ENCODE measurements at regions not wholly inside any gene's neighbourhood (a gene's known extent, or its start where the extent isn't known, plus 50 kb on each side); places are given as distances from the start of the nearest gene placed in this dataset.

DNA sequence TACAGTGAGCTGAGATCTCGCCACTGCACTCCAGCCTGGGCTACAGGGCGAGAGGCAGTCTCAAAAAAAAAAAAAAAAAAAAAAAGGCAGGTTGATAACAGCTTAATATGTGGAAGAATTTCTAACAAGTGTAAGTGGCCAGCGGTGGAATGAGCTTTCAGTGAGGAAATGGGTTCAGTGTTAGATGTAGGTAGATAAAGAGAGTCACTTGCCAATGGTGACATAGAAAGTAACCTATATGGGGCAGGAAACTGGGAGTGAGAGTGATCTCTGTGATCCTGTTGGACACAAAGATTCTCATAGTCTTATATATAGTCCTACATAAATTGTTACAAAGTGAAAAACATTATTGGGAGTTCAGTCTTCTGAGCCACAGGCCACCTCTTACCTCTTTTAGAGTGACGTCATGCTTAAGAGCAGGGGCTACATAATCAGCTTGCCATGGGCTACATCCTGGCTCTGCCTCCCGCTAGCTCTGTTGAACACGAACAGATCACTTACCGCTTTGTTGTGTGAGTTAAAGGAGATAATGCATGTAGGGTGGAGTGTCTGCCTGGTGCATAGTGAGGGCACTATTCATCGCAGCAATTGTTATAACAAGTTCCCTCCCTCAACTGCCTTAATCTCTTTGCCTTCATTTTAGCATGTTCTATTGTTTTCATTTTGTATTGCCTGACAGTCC, 110.2 kb upstream of the ELAC2 start:
- Histone ChIP-seq H3K4me3 (no peak overlapping the region), H3K27ac (no peak overlapping the region), H3K9me3 (no peaks in the 10 kb centered on the region), H3K36me3 (no peaks in the 10 kb centered on the region), H3K4me1 (no peaks in the 10 kb centered on the region), H3K27me3 (peaks cover 0 to 3% (median 0%) of the 10 kb centered on the region in 9 donors)
- TF ChIP-seq POLR2A (IDR thresholded peaks at IDR 0.05), result no peak
- TF ChIP-seq, protein P1, sequence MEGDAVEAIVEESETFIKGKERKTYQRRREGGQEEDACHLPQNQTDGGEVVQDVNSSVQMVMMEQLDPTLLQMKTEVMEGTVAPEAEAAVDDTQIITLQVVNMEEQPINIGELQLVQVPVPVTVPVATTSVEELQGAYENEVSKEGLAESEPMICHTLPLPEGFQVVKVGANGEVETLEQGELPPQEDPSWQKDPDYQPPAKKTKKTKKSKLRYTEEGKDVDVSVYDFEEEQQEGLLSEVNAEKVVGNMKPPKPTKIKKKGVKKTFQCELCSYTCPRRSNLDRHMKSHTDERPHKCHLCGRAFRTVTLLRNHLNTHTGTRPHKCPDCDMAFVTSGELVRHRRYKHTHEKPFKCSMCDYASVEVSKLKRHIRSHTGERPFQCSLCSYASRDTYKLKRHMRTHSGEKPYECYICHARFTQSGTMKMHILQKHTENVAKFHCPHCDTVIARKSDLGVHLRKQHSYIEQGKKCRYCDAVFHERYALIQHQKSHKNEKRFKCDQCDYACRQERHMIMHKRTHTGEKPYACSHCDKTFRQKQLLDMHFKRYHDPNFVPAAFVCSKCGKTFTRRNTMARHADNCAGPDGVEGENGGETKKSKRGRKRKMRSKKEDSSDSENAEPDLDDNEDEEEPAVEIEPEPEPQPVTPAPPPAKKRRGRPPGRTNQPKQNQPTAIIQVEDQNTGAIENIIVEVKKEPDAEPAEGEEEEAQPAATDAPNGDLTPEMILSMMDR (IDR thresholded peaks at IDR 0.05), result no peak
- intact Hi-C loops (cut with DNase I), result loop anchor here in 1 of 10 donors (10.0 kb wide), 1 partner anchor 63 kb away; no protein-coding TSS in a partner anchor
- 76 to 84% (median 80%) methylated on average over 8 of the region's 8 CpGs for WGBS, 4 donors
- DNase-seq (no peak), ATAC-seq (no peak)

DNA sequence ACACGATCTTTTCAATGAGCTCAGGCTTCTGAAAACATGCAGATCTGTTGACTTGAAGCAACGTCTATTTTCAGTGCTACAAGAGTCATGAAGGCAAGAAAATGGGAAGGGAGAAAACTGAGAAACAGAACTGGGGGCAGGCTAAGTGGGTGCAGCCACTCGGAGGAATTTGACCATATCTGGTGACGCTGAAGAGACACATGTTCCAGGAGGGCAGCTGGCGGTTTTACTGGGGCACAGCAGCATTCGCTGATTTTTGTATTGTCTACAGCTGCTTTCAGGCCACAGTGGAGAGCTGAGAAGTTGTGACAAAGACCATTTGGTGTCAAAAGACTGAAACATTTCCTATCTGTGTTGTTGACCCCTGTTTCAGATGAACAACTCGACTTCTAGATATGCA, 103.0 kb upstream of the ELAC2 start:
- ATAC-seq (no peak), DNase-seq (no peak)
- H3K4me3 ChIP-seq, result no peak overlapping the region
- no peaks in the 10 kb centered on the region for H3K36me3 ChIP-seq
- 45 to 57% (median 51%) methylated on average over 7 of the region's 7 CpGs for WGBS, 4 donors
- no peak overlapping the region for H3K27ac ChIP-seq
- H3K27me3 ChIP-seq, result no peaks in the 10 kb centered on the region
- intact Hi-C loops (cut with DNase I), result loop anchor here in 1 of 10 donors (10.0 kb wide), 1 partner anchor 56 kb away; no protein-coding TSS in a partner anchor
- H3K9me3 ChIP-seq, result no peaks in the 10 kb centered on the region
- H3K4me1 ChIP-seq, result no peaks in the 10 kb centered on the region
- TF ChIP-seq, protein P1 (IDR thresholded peaks at IDR 0.05), result no peak
- no peak for TF ChIP-seq POLR2A (IDR thresholded peaks at IDR 0.05)

DNA sequence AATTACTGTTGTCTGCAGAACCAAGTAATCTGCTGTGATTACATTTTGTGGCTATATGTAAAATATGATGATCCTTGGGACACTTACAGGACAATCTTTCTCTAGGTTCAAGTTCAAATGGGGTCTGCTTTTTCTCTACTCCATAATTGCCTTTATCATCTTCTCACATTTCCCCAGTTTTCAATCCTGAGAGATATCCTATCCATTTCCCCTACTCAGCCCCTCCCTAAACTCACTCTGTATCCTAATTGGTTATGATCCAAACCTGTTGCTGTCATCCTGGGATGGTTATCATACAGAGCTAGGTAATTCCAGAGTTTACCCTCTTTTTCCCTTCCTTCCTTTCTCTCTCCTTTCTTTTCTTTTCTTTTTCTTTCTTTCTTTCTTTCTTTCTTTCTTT, 100.5 kb upstream of the ELAC2 start:
- no peak for DNase-seq
- no peak for ATAC-seq
- Histone ChIP-seq H3K27ac (no peak overlapping the region), H3K4me3 (no peak overlapping the region), H3K9me3 (no peaks in the 10 kb centered on the region), H3K27me3 (peaks cover 0 to 9% (median 0%) of the 10 kb centered on the region in 9 donors), H3K36me3 (no peaks in the 10 kb centered on the region), H3K4me1 (peaks cover 0 to 4% (median 0%) of the 10 kb centered on the region in 12 donors)
- TF ChIP-seq POLR2A (IDR thresholded peaks at IDR 0.05), result no peak
- TF ChIP-seq, protein P1 (IDR thresholded peaks at IDR 0.05), result no peak
- intact Hi-C loops (cut with DNase I), result loop anchor here in 1 of 10 donors (10.0 kb wide), 1 partner anchor 1806 kb away; no protein-coding TSS in a partner anchor

DNA sequence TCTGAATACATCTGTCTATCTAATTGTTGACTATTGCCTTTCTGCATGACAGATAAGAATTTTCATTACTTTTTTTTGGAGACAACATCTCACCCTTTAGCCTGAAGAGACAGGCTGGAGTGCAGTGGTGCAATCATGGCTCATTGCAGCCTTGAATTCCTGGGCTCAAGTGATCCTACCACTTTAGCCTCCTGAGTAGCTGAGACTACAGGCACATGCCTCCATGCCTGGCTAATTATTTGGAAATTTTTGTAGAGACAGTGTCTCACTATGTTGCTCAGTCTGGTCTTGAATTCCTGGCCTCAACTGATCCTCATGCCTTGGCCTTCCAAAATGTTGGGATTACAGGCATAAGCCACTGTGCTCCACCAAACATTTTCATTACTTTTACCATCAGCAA, 99.8 kb upstream of the ELAC2 start:
- intact Hi-C loops (cut with DNase I), result loop anchor here in 1 of 10 donors (10.0 kb wide), 1 partner anchor 1807 kb away; no protein-coding TSS in a partner anchor

More for the DNA sequence above, 99.8 kb upstream of the ELAC2 start:
- H3K27ac ChIP-seq, result no peak overlapping the region
- peaks cover 0 to 4% (median 0%) of the 10 kb centered on the region in 12 donors for H3K4me1 ChIP-seq
- ATAC-seq (no peak), DNase-seq (no peak)
- H3K9me3 ChIP-seq, result no peaks in the 10 kb centered on the region
- TF ChIP-seq, protein P1 (IDR thresholded peaks at IDR 0.05), result no peak
- no peak for TF ChIP-seq POLR2A (IDR thresholded peaks at IDR 0.05)
- H3K4me3 ChIP-seq, result no peak overlapping the region
- H3K36me3 ChIP-seq, result no peaks in the 10 kb centered on the region
- peaks cover 0 to 10% (median under 1%) of the 10 kb centered on the region in 9 donors for H3K27me3 ChIP-seq

Data from heart left ventricle (tissue), 16 donors.